Spleen (tissue), 11 donors: ENCODE measurements at regions not wholly inside any gene's neighbourhood (a gene's known extent, or its start where the extent isn't known, plus 50 kb on each side); places are given as distances from the start of the nearest gene placed in this dataset.
"Not testable (repeated sequence)": the region's sequence is repeated elsewhere in the genome, so short reads cannot be mapped to it uniquely, and the experiment has no call there.

Experiments used
- DNase-seq: peaks from one replicate; pipeline ENCODE4 v3.0.0-alpha.2; 2020
- H3K27ac ChIP-seq, 8 donors: fragments of 200-600 bp; sonication (generic) in 7 of 8; 1 replicate in 4 of 8; 2 replicates in 4 of 8; pipeline versions ENCODE4 v1.5.0 to v1.8.0; 2016 to 2021; ENCODE audit warnings: inconsistent platforms in 4 of 8, mild to moderate bottlenecking in 4 of 8, moderate library complexity in 1 of 8
- H3K27me3 ChIP-seq, 7 donors: fragments of 200-600 bp; sonication (generic) in 6 of 7; replicated peaks in 1 of 7; 1 replicate in 4 of 7; 2 replicates in 3 of 7; pipeline versions ENCODE4 v1.5.0 to v1.8.0; 2016 to 2021; ENCODE audit warnings: inconsistent platforms in 3 of 7, mild to moderate bottlenecking in 1 of 7
- H3K36me3 ChIP-seq, 6 donors: fragments of 200-600 bp; sonication (generic) in 5 of 6; 1 replicate in 4 of 6; 2 replicates in 2 of 6; pipeline versions ENCODE4 v1.5.0 to v1.8.0; 2016 to 2021; ENCODE audit warnings: inconsistent platforms in 2 of 6
- H3K4me1 ChIP-seq, 6 donors: fragments of 200-600 bp; sonication (generic) in 5 of 6; 1 replicate in 3 of 6; 2 replicates in 3 of 6; pipeline versions ENCODE4 v1.5.0 to v1.8.0; 2016 to 2021; ENCODE audit warnings: inconsistent platforms in 3 of 6
- H3K4me3 ChIP-seq, 8 donors: fragments of 200-600 bp; sonication (generic) in 7 of 8; 1 replicate in 4 of 8; 2 replicates in 4 of 8; pipeline versions ENCODE4 v1.5.0 to v1.8.0; 2016 to 2021; ENCODE audit warnings: inconsistent platforms in 4 of 8, mild to moderate bottlenecking in 4 of 8, moderate library complexity in 2 of 8
- H3K9me3 ChIP-seq, 8 donors: fragments of 200-600 bp; sonication (generic) in 7 of 8; 1 replicate in 4 of 8; 2 replicates in 4 of 8; pipeline versions ENCODE4 v1.5.0 to v1.8.0; 2016 to 2021; ENCODE audit warnings: inconsistent platforms in 4 of 8
- POLR2A ChIP-seq, 3 donors: fragments of 450-650 bp; IDR thresholded peaks; one replicate each; pipeline ENCODE4 v1.5.1; 2017; ENCODE audit warnings: antibody characterized with exemption in 3 of 3, mild to moderate bottlenecking in 1 of 3
- POLR2AphosphoS5 ChIP-seq, 3 donors: sonication (generic); formaldehyde crosslinking; IDR thresholded peaks; one replicate each; pipeline ENCODE4 v1.5.1; 2017; ENCODE audit warnings: antibody characterized with exemption in 3 of 3
- WGBS, 5 donors: extraction: QIAGEN DNeasy Blood & Tissue Kit in 3 of 5; methylation state at CpG; one replicate each; pipeline versions ENCODE4 v1.1.5 to v1.1.7; 2013 to 2018; 5-methylcytosine and 5-hydroxymethylcytosine counted together
- intact Hi-C: fragments of 100-400 bp; cut with DNase I; formaldehyde crosslinking; loops from one replicate; pipeline ENCODE4 v1.15.0; 2023; ENCODE audit warnings: low total_unique reads
- TF ChIP-seq, protein P1 (sequence below), 11 experiments: fragments of 200-600 bp in 7 of 11; fragments of 450-650 bp in 4 of 11; sonication (generic) in 4 of 11; IDR thresholded peaks in 8 of 11; conservative IDR thresholded peaks in 3 of 11; 1 replicate in 7 of 11; 2 replicates in 4 of 11; pipeline versions ENCODE4 v1.4.0 to v1.8.0; 2016 to 2021; ENCODE audit warnings: antibody characterized with exemption in 11 of 11, inconsistent platforms in 4 of 11, mild to moderate bottlenecking in 1 of 11
- donor health status: healthy with polysubstance abuse.
- donor health status: DM: no; HTN: no; CAD: no; lungs with moderate emphysema.
- donor health status: DM: no; HTN: no; CAD: no.
- donor health status: Bipolar disorder and iron deficiency.
- donor health status: healthy.
- donor health status: DM: no; HTN: no; CAD: no.
- donor health status: DM: yes; HTN: yes; CAD: no.

GRCh38 chr4:56132835-56133234 lies 184.1 kb downstream of the CEP135 start:
- no peak overlapping the region for H3K27ac ChIP-seq
- intact Hi-C loops = no loop called here
- H3K27me3 ChIP-seq = no peaks in the 10 kb centered on the region
- peaks cover 0 to 2% (median 0%) of the 10 kb centered on the region in 6 donors for H3K4me1 ChIP-seq
- TF ChIP-seq, protein P1, sequence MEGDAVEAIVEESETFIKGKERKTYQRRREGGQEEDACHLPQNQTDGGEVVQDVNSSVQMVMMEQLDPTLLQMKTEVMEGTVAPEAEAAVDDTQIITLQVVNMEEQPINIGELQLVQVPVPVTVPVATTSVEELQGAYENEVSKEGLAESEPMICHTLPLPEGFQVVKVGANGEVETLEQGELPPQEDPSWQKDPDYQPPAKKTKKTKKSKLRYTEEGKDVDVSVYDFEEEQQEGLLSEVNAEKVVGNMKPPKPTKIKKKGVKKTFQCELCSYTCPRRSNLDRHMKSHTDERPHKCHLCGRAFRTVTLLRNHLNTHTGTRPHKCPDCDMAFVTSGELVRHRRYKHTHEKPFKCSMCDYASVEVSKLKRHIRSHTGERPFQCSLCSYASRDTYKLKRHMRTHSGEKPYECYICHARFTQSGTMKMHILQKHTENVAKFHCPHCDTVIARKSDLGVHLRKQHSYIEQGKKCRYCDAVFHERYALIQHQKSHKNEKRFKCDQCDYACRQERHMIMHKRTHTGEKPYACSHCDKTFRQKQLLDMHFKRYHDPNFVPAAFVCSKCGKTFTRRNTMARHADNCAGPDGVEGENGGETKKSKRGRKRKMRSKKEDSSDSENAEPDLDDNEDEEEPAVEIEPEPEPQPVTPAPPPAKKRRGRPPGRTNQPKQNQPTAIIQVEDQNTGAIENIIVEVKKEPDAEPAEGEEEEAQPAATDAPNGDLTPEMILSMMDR (IDR thresholded peaks at IDR 0.05 in 8 of 11, conservative IDR thresholded peaks at IDR 0.05 in 3 of 11) = no peak
- TF ChIP-seq POLR2A (IDR thresholded peaks at IDR 0.05) = no peak
- TF ChIP-seq POLR2AphosphoS5 (IDR thresholded peaks at IDR 0.05) = no peak
- H3K9me3 ChIP-seq = no peaks in the 10 kb centered on the region
- no peak overlapping the region for H3K4me3 ChIP-seq
- H3K36me3 ChIP-seq = no peaks in the 10 kb centered on the region
- WGBS, 5 donors = 78 to 88% (median 82%) methylated on average over 3 of the region's 3 CpGs
- DNase-seq = no peak

DNA sequence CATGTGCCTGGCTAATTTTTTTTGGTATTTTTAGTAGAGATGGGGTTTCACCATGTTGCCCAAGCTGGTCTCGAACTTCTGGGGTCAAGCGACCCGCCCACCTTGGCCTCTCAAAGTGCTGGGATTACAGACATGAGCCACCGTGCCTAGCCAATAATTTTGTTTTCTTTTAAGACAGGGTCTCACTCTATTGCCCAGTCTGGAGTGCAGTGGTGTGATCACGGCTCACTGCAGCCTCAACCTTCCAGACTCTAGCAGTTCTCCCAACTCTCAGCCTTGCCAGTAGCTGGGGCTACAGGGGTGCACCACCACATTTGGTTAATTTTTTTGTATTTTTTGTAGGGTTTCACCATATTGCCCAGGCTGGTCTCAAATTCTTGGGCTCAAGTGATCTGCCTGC lies 183.4 kb downstream of the CEP135 start:
- H3K27ac ChIP-seq, DNase-seq, H3K4me3 ChIP-seq, H3K36me3 ChIP-seq, H3K4me1 ChIP-seq, intact Hi-C loops, H3K9me3 ChIP-seq, H3K27me3 ChIP-seq: not testable (repeated sequence)
- WGBS, 5 donors = 80 to 85% (median 81%) methylated on average over 5 of the region's 5 CpGs

- no peaks in the 10 kb centered on the region for H3K36me3 ChIP-seq
- no peak for DNase-seq
- no peaks in the 10 kb centered on the region for H3K27me3 ChIP-seq
- no peak overlapping the region for H3K4me3 ChIP-seq
- intact Hi-C loops = no loop called here
- no peak overlapping the region for H3K27ac ChIP-seq
- no peaks in the 10 kb centered on the region for H3K9me3 ChIP-seq
- H3K4me1 ChIP-seq = peaks cover 0 to 2% (median 0%) of the 10 kb centered on the region in 6 donors
- TF ChIP-seq POLR2AphosphoS5 (IDR thresholded peaks at IDR 0.05) (no peak), POLR2A (IDR thresholded peaks at IDR 0.05) (no peak)
- TF ChIP-seq, protein P1 (IDR thresholded peaks at IDR 0.05 in 8 of 11, conservative IDR thresholded peaks at IDR 0.05 in 3 of 11) = no peak
These were observed 181.9 kb downstream of the CEP135 start for GRCh38 chr4:56130606-56131155.

- H3K4me1 ChIP-seq = peaks cover 0 to under 1% (median 0%) of the 10 kb centered on the region in 6 donors
- H3K27me3 ChIP-seq = no peaks in the 10 kb centered on the region
- 59 to 71% (median 66%) methylated on average over 7 of the region's 7 CpGs for WGBS, 5 donors
- TF ChIP-seq, protein P1 (IDR thresholded peaks at IDR 0.05 in 8 of 11, conservative IDR thresholded peaks at IDR 0.05 in 3 of 11) = peak in 3 of 11 experiments; percentile 9 to 26 (median 21)
- TF ChIP-seq POLR2AphosphoS5 (IDR thresholded peaks at IDR 0.05) = no peak
- H3K4me3 ChIP-seq = no peak overlapping the region
- no peak for DNase-seq
- H3K9me3 ChIP-seq = no peaks in the 10 kb centered on the region
- H3K36me3 ChIP-seq = no peaks in the 10 kb centered on the region
- H3K27ac ChIP-seq = no peak overlapping the region
- intact Hi-C loops = no loop called here
These were observed 180.7 kb downstream of the CEP135 start for GRCh38 chr4:56129431-56129861.

- 25 to 62% (median 35%) methylated on average over 2 of the region's 2 CpGs for WGBS, 5 donors
- H3K27ac ChIP-seq = no peak overlapping the region
- DNase-seq = no peak
- H3K36me3 ChIP-seq = no peaks in the 10 kb centered on the region
- TF ChIP-seq, protein P1 (IDR thresholded peaks at IDR 0.05 in 8 of 11, conservative IDR thresholded peaks at IDR 0.05 in 3 of 11) = no peak
- TF ChIP-seq POLR2AphosphoS5 (IDR thresholded peaks at IDR 0.05) (no peak), POLR2A (IDR thresholded peaks at IDR 0.05) (no peak)
- intact Hi-C loops = no loop called here
- H3K4me1 ChIP-seq = no peaks in the 10 kb centered on the region
- no peaks in the 10 kb centered on the region for H3K27me3 ChIP-seq
- H3K4me3 ChIP-seq = no peak overlapping the region
- no peaks in the 10 kb centered on the region for H3K9me3 ChIP-seq
These were observed 179.5 kb downstream of the CEP135 start for GRCh38 chr4:56128213-56128612.
